Sciatic nerve (tissue), 2 donors: ENCODE measurements at regions not wholly inside any gene's neighbourhood (a gene's known extent, or its start where the extent isn't known, plus 50 kb on each side); places are given as distances from the start of the nearest gene placed in this dataset.

ENCODE experiments used
- ATAC-seq: fragments of 200-7000 bp; cut with Tn5 transposase; one replicate; pipeline ENCODE4 v1.9.1; 2020; ENCODE audit warnings: mild to moderate bottlenecking, moderate library complexity
- DNase-seq: peaks from one replicate; pipeline ENCODE4 v3.0.0-alpha.2; 2020; ENCODE audit warnings: low spot score
- intact Hi-C: fragments of 100-400 bp; cut with DNase I; formaldehyde crosslinking; loops from one replicate; pipeline ENCODE4 v1.14.2; 2022
- donor health status: DM: no; HTN: no; CAD: no.
- donor health status: DM: no; HTN: no; CAD: no.

GRCh38 chr1:101158424-101158823 is 78.4 kb upstream of the S1PR1 start:
- DNase-seq, result no peak
- no peak for ATAC-seq
- intact Hi-C loops, result no loop called here

GRCh38 chr1:101154547-101154946 is 82.3 kb upstream of the S1PR1 start:
- intact Hi-C loops, result no loop called here
- DNase-seq (no peak), ATAC-seq (no peak)

- intact Hi-C loops, result no loop called here
- no peak for ATAC-seq
Observed at GRCh38 chr1:101153692-101154091, 83.1 kb upstream of the S1PR1 start.

GRCh38 chr1:101152633-101153032 is 84.2 kb upstream of the S1PR1 start:
- DNase-seq (no peak), ATAC-seq (no peak)
- intact Hi-C loops, result no loop called here

More at GRCh38 chr1:101153692-101154091, 83.1 kb upstream of the S1PR1 start:
- DNase-seq, result no peak

- DNase-seq (no peak), ATAC-seq (no peak)
- intact Hi-C loops, result no loop called here
Observed at GRCh38 chr1:101151286-101151685, 85.5 kb upstream of the S1PR1 start.

- intact Hi-C loops, result no loop called here
- ATAC-seq (no peak), DNase-seq (no peak)
Observed at GRCh38 chr1:101150670-101151069, 86.1 kb upstream of the S1PR1 start.

GRCh38 chr1:101150266-101150665 is 86.6 kb upstream of the S1PR1 start:
- DNase-seq, result no peak
- ATAC-seq, result no peak
- intact Hi-C loops, result no loop called here

- DNase-seq, result no peak
- no peak for ATAC-seq
- intact Hi-C loops, result no loop called here
Observed at GRCh38 chr1:101148980-101149379, 87.8 kb upstream of the S1PR1 start.

- DNase-seq, result no peak
- intact Hi-C loops, result no loop called here
- no peak for ATAC-seq
Observed at GRCh38 chr1:101147381-101147780, 89.4 kb upstream of the S1PR1 start.

GRCh38 chr1:101145449-101145820 is 91.4 kb upstream of the S1PR1 start:
- no peak for ATAC-seq
- intact Hi-C loops, result no loop called here
- no peak for DNase-seq

- ATAC-seq, result no peak
- no peak for DNase-seq
- intact Hi-C loops, result no loop called here
Observed at GRCh38 chr1:101144671-101145448, 92.0 kb upstream of the S1PR1 start.

GRCh38 chr1:101142244-101142643 is 94.6 kb upstream of the S1PR1 start:
- ATAC-seq, result no peak
- intact Hi-C loops, result no loop called here
- DNase-seq, result no peak

GRCh38 chr1:101141376-101141775 is 95.4 kb upstream of the S1PR1 start:
- intact Hi-C loops, result no loop called here
- DNase-seq (no peak), ATAC-seq (no peak)

- intact Hi-C loops, result no loop called here
- no peak for ATAC-seq
Observed at GRCh38 chr1:101139821-101140718, 96.7 kb upstream of the S1PR1 start.

GRCh38 chr1:101139130-101139529 is 97.7 kb upstream of the S1PR1 start:
- ATAC-seq (no peak), DNase-seq (no peak)
- intact Hi-C loops, result no loop called here

More at GRCh38 chr1:101139821-101140718, 96.7 kb upstream of the S1PR1 start:
- no peak for DNase-seq

- ATAC-seq (peak; percentile 44), DNase-seq (no peak)
- intact Hi-C loops, result no loop called here
Observed at GRCh38 chr1:101137144-101138126, 99.4 kb upstream of the S1PR1 start.

- DNase-seq, result no peak
- no peak for ATAC-seq
- intact Hi-C loops, result no loop called here
Observed at GRCh38 chr1:101136739-101137138, 100.1 kb upstream of the S1PR1 start.

- intact Hi-C loops, result no loop called here
- no peak for DNase-seq
- ATAC-seq, result no peak
Observed at GRCh38 chr1:101136271-101136670, 100.5 kb upstream of the S1PR1 start.

GRCh38 chr1:101135526-101135925 is 101.3 kb upstream of the S1PR1 start:
- DNase-seq (no peak), ATAC-seq (no peak)
- intact Hi-C loops, result no loop called here
